Iris pigment epithelial cell (primary cell): ENCODE measurements at regions not wholly inside any gene's neighbourhood (a gene's known extent, or its start where the extent isn't known, plus 50 kb on each side); places are given as distances from the start of the nearest gene placed in this dataset.
"Not testable (repeated sequence)": the region's sequence is repeated elsewhere in the genome, so short reads cannot be mapped to it uniquely, and the experiment has no call there.

Source experiments
- DNase-seq: peaks from one replicate; pipeline ENCODE4 v3.0.0-alpha.2; 2011; ENCODE audit warnings: low read depth

GRCh38 chr7:121561717-121562116, 165.6 kb upstream of the FAM3C start:
- peak; percentile 38 for DNase-seq

- DNase-seq: no peak
Measured at GRCh38 chr7:121560267-121560990, 164.3 kb upstream of the FAM3C start.

GRCh38 chr7:121558288-121558687, 162.2 kb upstream of the FAM3C start:
- DNase-seq: no peak

GRCh38 chr7:121557034-121557892, 161.2 kb upstream of the FAM3C start:
- no peak for DNase-seq

GRCh38 chr7:121555558-121555957, 159.4 kb upstream of the FAM3C start:
- DNase-seq: no peak

GRCh38 chr7:121547544-121548092, 151.5 kb upstream of the FAM3C start:
- DNase-seq: peak; percentile 77

GRCh38 chr7:121546632-121547543, 150.8 kb upstream of the FAM3C start:
- DNase-seq: no peak

GRCh38 chr7:121545418-121545817, 149.3 kb upstream of the FAM3C start:
- no peak for DNase-seq

GRCh38 chr7:121544726-121545125, 148.6 kb upstream of the FAM3C start:
- DNase-seq: peak; percentile 97

- DNase-seq: no peak
Measured at GRCh38 chr7:121544238-121544637, 148.1 kb upstream of the FAM3C start.

GRCh38 chr7:121541457-121541856, 145.3 kb upstream of the FAM3C start:
- DNase-seq: no peak

GRCh38 chr7:121540138-121540537, 144.0 kb upstream of the FAM3C start:
- DNase-seq: no peak

GRCh38 chr7:121537031-121537430, 140.9 kb upstream of the FAM3C start:
- DNase-seq: peak; percentile 54

- peak; percentile 47 for DNase-seq
Measured at GRCh38 chr7:121531175-121532070, 135.3 kb upstream of the FAM3C start.

- DNase-seq: peak; percentile 99
Measured at GRCh38 chr7:121530227-121531174, 134.4 kb upstream of the FAM3C start.

GRCh38 chr7:121529003-121529402, 132.9 kb upstream of the FAM3C start:
- DNase-seq: peak; percentile 61

- not testable (repeated sequence) for DNase-seq
Measured at GRCh38 chr7:121526210-121526609, 130.1 kb upstream of the FAM3C start.

- no peak for DNase-seq
Measured at GRCh38 chr7:121525155-121525819, 129.2 kb upstream of the FAM3C start.
